ENCODE measurements at regions not wholly inside any gene's neighbourhood (a gene's known extent, or its start where the extent isn't known, plus 50 kb on each side); places are given as distances from the start of the nearest gene placed in this dataset.
"Not testable (repeated sequence)": the region's sequence is repeated elsewhere in the genome, so short reads cannot be mapped to it uniquely, and the experiment has no call there.

DNA sequence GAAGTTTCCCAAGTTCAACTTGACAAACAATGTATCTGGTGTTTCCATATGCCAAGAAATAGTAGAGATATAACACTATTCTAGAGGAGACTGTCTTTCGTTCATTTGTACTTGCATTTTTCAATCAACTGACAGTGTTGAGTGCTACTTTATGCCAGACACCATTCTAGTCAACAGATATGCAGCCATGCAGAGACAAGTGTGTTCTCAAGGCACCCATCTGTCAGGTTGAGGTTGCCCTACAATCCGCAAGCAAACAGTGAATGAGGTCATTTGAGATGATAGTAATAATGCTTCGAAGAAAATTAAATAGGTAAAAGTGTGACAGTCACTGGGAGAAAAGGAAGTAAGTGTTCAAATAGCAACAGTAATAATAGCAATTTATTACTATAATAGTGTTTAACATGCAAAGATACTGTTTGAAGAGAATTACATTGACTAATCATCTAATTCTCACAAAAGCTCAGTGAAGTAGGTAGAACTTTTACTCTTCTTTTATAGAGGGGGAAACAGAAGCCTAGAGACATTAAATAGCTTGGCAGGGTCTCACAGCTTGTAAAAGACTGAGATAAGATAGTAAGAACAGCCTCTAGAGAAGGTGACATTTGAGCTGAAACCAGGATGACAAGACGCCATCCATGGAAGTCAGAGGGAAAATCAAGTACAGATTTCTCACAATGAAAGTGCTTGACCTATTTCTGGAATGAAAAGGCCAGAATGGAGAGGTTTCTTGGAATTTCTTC is 936.9 kb downstream of the SORCS3 start:
- ChIA-PET POLR2A (no interaction called here), CTCF (no interaction called here)
- no peak for DNase-seq
- H3K27me3 ChIP-seq (replicated peaks; ENCODE audit: control insufficient read depth, insufficient read depth, low read length), result no peaks in the 10 kb centered on the region
- no TSS peak for BruUV-seq (replicated peaks)
- intact Hi-C loops (cut with micrococcal nuclease; ENCODE audit: unreplicated experiment), result no loop called here
- H3K9me3 Mint-ChIP-seq (ENCODE audit: unreplicated experiment), result peaks cover 17% of the 10 kb centered on the region
- H3K36me3 Mint-ChIP-seq (ENCODE audit: insufficient read depth, unreplicated experiment), result no peaks in the 10 kb centered on the region
- H3K27ac Mint-ChIP-seq (ENCODE audit: unreplicated experiment), result no peak overlapping the region
- no peaks in the 10 kb centered on the region for H3K4me1 Mint-ChIP-seq (ENCODE audit: low read depth, unreplicated experiment)
- TF ChIP-seq, protein P1, sequence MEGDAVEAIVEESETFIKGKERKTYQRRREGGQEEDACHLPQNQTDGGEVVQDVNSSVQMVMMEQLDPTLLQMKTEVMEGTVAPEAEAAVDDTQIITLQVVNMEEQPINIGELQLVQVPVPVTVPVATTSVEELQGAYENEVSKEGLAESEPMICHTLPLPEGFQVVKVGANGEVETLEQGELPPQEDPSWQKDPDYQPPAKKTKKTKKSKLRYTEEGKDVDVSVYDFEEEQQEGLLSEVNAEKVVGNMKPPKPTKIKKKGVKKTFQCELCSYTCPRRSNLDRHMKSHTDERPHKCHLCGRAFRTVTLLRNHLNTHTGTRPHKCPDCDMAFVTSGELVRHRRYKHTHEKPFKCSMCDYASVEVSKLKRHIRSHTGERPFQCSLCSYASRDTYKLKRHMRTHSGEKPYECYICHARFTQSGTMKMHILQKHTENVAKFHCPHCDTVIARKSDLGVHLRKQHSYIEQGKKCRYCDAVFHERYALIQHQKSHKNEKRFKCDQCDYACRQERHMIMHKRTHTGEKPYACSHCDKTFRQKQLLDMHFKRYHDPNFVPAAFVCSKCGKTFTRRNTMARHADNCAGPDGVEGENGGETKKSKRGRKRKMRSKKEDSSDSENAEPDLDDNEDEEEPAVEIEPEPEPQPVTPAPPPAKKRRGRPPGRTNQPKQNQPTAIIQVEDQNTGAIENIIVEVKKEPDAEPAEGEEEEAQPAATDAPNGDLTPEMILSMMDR (IDR thresholded peaks at IDR 0.05; ENCODE audit: insufficient read depth in 1 of 2, low read depth in 1 of 2, low read length in 1 of 2, severe bottlenecking in 1 of 2, unreplicated experiment in 1 of 2), result no peak
- H3K4me3 ChIP-seq (ENCODE audit: low read depth, low read length), result no peak overlapping the region
- no peaks in the 10 kb centered on the region for H3K27me3 Mint-ChIP-seq (ENCODE audit: insufficient read depth, unreplicated experiment)
- H3K9me3 ChIP-seq, result no peaks in the 10 kb centered on the region
- H3K36me3 ChIP-seq (ENCODE audit: control insufficient read depth, insufficient read depth, low read length), result no peaks in the 10 kb centered on the region
- no peaks in the 10 kb centered on the region for H3K4me1 ChIP-seq
- no peak overlapping the region for H3K4me3 Mint-ChIP-seq (ENCODE audit: unreplicated experiment)

DNA sequence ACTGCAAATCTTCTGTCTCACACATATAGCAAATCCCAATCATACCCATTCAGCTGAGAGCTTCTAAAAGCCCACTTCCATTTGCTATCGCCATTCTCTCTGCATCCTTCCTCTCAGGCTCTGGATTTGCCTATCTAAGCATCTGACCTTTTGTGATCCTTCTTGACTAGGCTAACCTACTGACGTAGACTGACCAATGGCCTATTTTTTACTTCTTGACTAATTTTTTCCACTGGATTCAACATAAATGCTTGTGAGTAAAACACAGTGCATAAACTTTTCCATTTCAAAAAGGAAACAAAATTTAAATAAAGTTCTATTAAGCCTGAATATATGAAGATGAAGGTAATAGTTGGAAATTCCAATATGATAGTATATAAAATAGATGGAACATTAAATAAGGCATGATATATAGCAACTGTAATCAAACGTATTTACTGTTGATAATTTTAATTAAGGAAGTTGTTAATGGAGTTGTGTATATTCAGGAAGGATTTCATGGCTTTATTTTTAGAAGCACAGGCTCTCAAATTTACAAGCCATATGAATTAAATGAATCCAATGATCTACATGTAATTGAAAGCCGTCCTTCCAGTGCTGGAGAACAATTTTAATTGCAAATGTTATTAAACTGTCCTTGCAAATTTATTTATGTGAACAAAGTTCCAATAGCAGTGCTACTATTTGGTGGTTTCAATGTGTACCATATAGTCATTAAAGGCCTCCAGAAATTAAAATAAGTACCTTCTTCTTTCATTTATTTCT is 918.4 kb downstream of the SORCS3 start:
- intact Hi-C loops (cut with micrococcal nuclease; ENCODE audit: unreplicated experiment), result no loop called here
- H3K27me3 ChIP-seq (replicated peaks; ENCODE audit: control insufficient read depth, insufficient read depth, low read length), result no peaks in the 10 kb centered on the region
- H3K4me1 ChIP-seq, result no peaks in the 10 kb centered on the region
- no peak overlapping the region for H3K27ac Mint-ChIP-seq (ENCODE audit: unreplicated experiment)
- H3K36me3 ChIP-seq (ENCODE audit: control insufficient read depth, insufficient read depth, low read length), result no peaks in the 10 kb centered on the region
- TF ChIP-seq, protein P1 (IDR thresholded peaks at IDR 0.05; ENCODE audit: insufficient read depth in 1 of 2, low read depth in 1 of 2, low read length in 1 of 2, severe bottlenecking in 1 of 2, unreplicated experiment in 1 of 2), result no peak
- no peaks in the 10 kb centered on the region for H3K27me3 Mint-ChIP-seq (ENCODE audit: insufficient read depth, unreplicated experiment)
- CTCF ChIA-PET, result no interaction called here
- no peaks in the 10 kb centered on the region for H3K4me1 Mint-ChIP-seq (ENCODE audit: low read depth, unreplicated experiment)
- POLR2A ChIA-PET, result no interaction called here
- no peak overlapping the region for H3K4me3 ChIP-seq (ENCODE audit: low read depth, low read length)
- H3K9me3 ChIP-seq, result no peaks in the 10 kb centered on the region
- no peak for DNase-seq
- H3K4me3 Mint-ChIP-seq (ENCODE audit: unreplicated experiment), result no peak overlapping the region
- no TSS peak for BruUV-seq (replicated peaks)
- H3K36me3 Mint-ChIP-seq (ENCODE audit: insufficient read depth, unreplicated experiment), result no peaks in the 10 kb centered on the region
- no peaks in the 10 kb centered on the region for H3K9me3 Mint-ChIP-seq (ENCODE audit: unreplicated experiment)

DNA sequence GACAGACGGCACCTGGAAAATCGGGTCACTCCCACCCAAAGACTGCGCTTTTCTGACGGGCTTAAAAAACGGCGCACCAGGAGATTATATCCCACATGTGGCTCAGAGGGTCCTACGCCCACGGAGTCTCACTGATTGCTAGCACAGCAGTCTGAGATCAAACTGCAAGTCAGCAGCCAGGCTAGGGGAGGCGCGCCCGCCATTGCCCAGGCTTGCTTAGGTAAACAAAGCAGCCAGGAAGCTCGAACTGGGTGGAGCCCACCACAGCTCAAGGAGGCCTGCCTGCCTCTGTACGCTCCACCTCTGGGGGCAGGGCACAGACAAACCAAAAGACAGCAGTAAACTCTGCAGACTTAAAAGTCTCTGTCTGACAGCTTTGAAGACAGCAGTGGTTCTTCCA is 909.4 kb downstream of the SORCS3 start:
- H3K36me3 ChIP-seq (ENCODE audit: control insufficient read depth, insufficient read depth, low read length); H3K27me3 ChIP-seq (replicated peaks; ENCODE audit: control insufficient read depth, insufficient read depth, low read length); intact Hi-C loops (cut with micrococcal nuclease; ENCODE audit: unreplicated experiment); H3K27me3 Mint-ChIP-seq (ENCODE audit: insufficient read depth, unreplicated experiment); CTCF ChIA-PET; BruUV-seq (replicated peaks); H3K4me3 Mint-ChIP-seq (ENCODE audit: unreplicated experiment); H3K9me3 Mint-ChIP-seq (ENCODE audit: unreplicated experiment); DNase-seq; H3K27ac Mint-ChIP-seq (ENCODE audit: unreplicated experiment); POLR2A ChIA-PET; H3K9me3 ChIP-seq; H3K36me3 Mint-ChIP-seq (ENCODE audit: insufficient read depth, unreplicated experiment); H3K4me3 ChIP-seq (ENCODE audit: low read depth, low read length); H3K4me1 Mint-ChIP-seq (ENCODE audit: low read depth, unreplicated experiment); H3K4me1 ChIP-seq: not testable (repeated sequence)

Data from Caco-2 (cell line).